ENCODE measurements at regions not wholly inside any gene's neighbourhood (a gene's known extent, or its start where the extent isn't known, plus 50 kb on each side); places are given as distances from the start of the nearest gene placed in this dataset.

- Histone ChIP-seq H3K4me3 (ENCODE audit: low read length in 2 of 2) (no peak overlapping the region), H2BK5ac (ENCODE audit: low read length) (no peak overlapping the region), H3K27me3 (ENCODE audit: control insufficient read depth in 3 of 3, insufficient read depth in 3 of 3, low read depth in 1 of 3, low read length in 3 of 3) (no peaks in the 10 kb centered on the region), H4K8ac (ENCODE audit: low read depth, low read length) (no peak overlapping the region), H3K4ac (ENCODE audit: low read length) (no peak overlapping the region), H3K79me1 (ENCODE audit: low read depth, low read length) (no peaks in the 10 kb centered on the region), H3K14ac (ENCODE audit: low read length) (no peak overlapping the region), H3K36me3 (replicated peaks in 1 of 2; ENCODE audit: control insufficient read depth in 2 of 2, insufficient read depth in 2 of 2, low read length in 2 of 2) (no peaks in the 10 kb centered on the region), H2BK120ac (ENCODE audit: low read depth, low read length) (no peak overlapping the region), H3K18ac (ENCODE audit: low read length) (no peak overlapping the region), H2BK15ac (ENCODE audit: low read length) (no peak overlapping the region), H3K27ac (replicated peaks; ENCODE audit: low read length) (no peak overlapping the region), H2BK12ac (ENCODE audit: low read length) (no peak overlapping the region), H3K4me2 (ENCODE audit: insufficient read depth, low read length, poor library complexity, severe bottlenecking) (no peak overlapping the region), H3K23ac (ENCODE audit: low read depth, low read length, poor library complexity) (no peak overlapping the region), H4K91ac (ENCODE audit: low read depth, low read length, poor library complexity) (no peak overlapping the region), H3K4me1 (ENCODE audit: control insufficient read depth in 2 of 2, insufficient read depth in 1 of 2, low read depth in 1 of 2, low read length in 2 of 2) (peaks cover 0 to 1% of the 10 kb centered on the region in 2 donors), H3K9me3 (replicated peaks in 1 of 2; ENCODE audit: control insufficient read depth in 2 of 2, insufficient read depth in 1 of 2, low read depth in 1 of 2, low read length in 2 of 2) (no peaks in the 10 kb centered on the region), H3K9ac (ENCODE audit: low read depth, low read length, poor library complexity) (no peak overlapping the region), H2AK5ac (ENCODE audit: low read depth, low read length) (no peak overlapping the region), H2AFZ (ENCODE audit: low read length) (no peak overlapping the region)
- DNase-seq (ENCODE audit: low spot score): no peak
Observed at GRCh38 chr10:88212069-88212468, 348.6 kb downstream of the PTEN start.

DNA sequence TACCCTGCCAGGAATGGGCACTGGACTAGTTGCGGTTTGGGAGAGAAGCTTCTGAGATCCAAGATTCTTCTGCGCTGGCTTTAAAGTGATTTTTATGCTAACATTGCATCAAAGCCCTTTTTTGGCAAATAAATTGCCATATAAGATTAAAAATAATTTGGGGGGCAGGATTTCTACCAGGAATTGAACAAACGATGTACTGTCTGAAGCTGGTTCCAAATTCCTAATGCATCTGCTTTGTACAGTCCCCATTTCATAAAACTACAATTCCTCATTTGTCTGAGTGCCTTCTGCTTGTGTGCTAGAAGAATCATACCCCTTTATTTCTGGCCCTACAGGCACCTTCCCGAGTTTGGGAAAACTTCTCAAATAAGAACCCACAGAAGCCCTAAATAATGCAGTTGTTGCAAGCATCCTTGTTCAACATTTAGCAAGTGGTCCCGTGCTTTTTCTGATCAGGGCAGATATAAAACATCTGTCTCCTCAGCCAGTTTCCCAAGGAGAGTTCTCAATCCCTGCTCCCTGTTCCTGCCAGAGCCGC lies 349.7 kb downstream of the PTEN start:
- H3K14ac ChIP-seq (ENCODE audit: low read length): no peak overlapping the region
- no peak overlapping the region for H2BK120ac ChIP-seq (ENCODE audit: low read depth, low read length)
- H2BK5ac ChIP-seq (ENCODE audit: low read length): no peak overlapping the region
- H4K8ac ChIP-seq (ENCODE audit: low read depth, low read length): no peak overlapping the region
- peaks cover 0 to 2% of the 10 kb centered on the region in 2 donors for H3K4me1 ChIP-seq (ENCODE audit: control insufficient read depth in 2 of 2, insufficient read depth in 1 of 2, low read depth in 1 of 2, low read length in 2 of 2)
- H3K9ac ChIP-seq (ENCODE audit: low read depth, low read length, poor library complexity): no peak overlapping the region
- H3K4me2 ChIP-seq (ENCODE audit: insufficient read depth, low read length, poor library complexity, severe bottlenecking): no peak overlapping the region
- DNase-seq (ENCODE audit: low spot score): no peak
- H2BK15ac ChIP-seq (ENCODE audit: low read length): no peak overlapping the region
- no peaks in the 10 kb centered on the region for H3K27me3 ChIP-seq (ENCODE audit: control insufficient read depth in 3 of 3, insufficient read depth in 3 of 3, low read depth in 1 of 3, low read length in 3 of 3)
- no peak overlapping the region for H3K18ac ChIP-seq (ENCODE audit: low read length)
- no peaks in the 10 kb centered on the region for H3K36me3 ChIP-seq (replicated peaks in 1 of 2; ENCODE audit: control insufficient read depth in 2 of 2, insufficient read depth in 2 of 2, low read length in 2 of 2)
- no peaks in the 10 kb centered on the region for H3K79me1 ChIP-seq (ENCODE audit: low read depth, low read length)
- H3K4me3 ChIP-seq (ENCODE audit: low read length in 2 of 2): no peak overlapping the region
- H2AFZ ChIP-seq (ENCODE audit: low read length): no peak overlapping the region
- H2BK12ac ChIP-seq (ENCODE audit: low read length): no peak overlapping the region
- H3K23ac ChIP-seq (ENCODE audit: low read depth, low read length, poor library complexity): no peak overlapping the region
- H3K4ac ChIP-seq (ENCODE audit: low read length): no peak overlapping the region
- no CpG with 5 or more reads among the region's 6 CpGs for WGBS, 2 donors (ENCODE audit: extremely low coverage in 2 of 2, insufficient read length in 2 of 2, insufficient replicate concordance in 1 of 2)
- no peak overlapping the region for H4K91ac ChIP-seq (ENCODE audit: low read depth, low read length, poor library complexity)
- H2AK5ac ChIP-seq (ENCODE audit: low read depth, low read length): no peak overlapping the region
- no peak overlapping the region for H3K27ac ChIP-seq (replicated peaks; ENCODE audit: low read length)
- no peaks in the 10 kb centered on the region for H3K9me3 ChIP-seq (replicated peaks in 1 of 2; ENCODE audit: control insufficient read depth in 2 of 2, insufficient read depth in 1 of 2, low read depth in 1 of 2, low read length in 2 of 2)

DNA sequence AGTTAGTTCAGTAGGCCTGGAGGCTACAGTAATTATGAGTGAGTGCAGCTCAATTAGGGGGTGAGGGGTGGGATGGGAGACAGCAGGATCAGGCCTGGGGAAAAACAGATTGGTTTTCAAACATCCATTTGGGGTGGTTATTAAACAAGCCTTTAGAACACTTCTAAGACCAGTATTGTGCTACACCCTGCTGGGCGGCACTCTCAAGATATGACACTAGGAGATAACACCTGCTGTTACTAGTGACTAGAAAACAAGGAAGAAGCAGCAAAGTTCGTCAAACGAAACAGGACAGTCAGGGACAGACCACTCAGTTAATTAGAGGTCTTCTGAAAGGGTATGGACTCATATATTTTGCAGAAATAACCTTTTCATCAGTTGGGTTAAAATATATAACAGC lies 353.6 kb downstream of the PTEN start:
- Histone ChIP-seq H3K4ac (ENCODE audit: low read length) (no peak overlapping the region), H3K23ac (ENCODE audit: low read depth, low read length, poor library complexity) (no peak overlapping the region), H3K36me3 (replicated peaks in 1 of 2; ENCODE audit: control insufficient read depth in 2 of 2, insufficient read depth in 2 of 2, low read length in 2 of 2) (no peaks in the 10 kb centered on the region), H3K9ac (ENCODE audit: low read depth, low read length, poor library complexity) (no peak overlapping the region), H2BK120ac (ENCODE audit: low read depth, low read length) (no peak overlapping the region), H4K91ac (ENCODE audit: low read depth, low read length, poor library complexity) (no peak overlapping the region), H4K8ac (ENCODE audit: low read depth, low read length) (no peak overlapping the region), H3K18ac (ENCODE audit: low read length) (no peak overlapping the region), H3K4me2 (ENCODE audit: insufficient read depth, low read length, poor library complexity, severe bottlenecking) (no peak overlapping the region), H3K4me3 (ENCODE audit: low read length in 2 of 2) (no peak overlapping the region), H3K9me3 (replicated peaks in 1 of 2; ENCODE audit: control insufficient read depth in 2 of 2, insufficient read depth in 1 of 2, low read depth in 1 of 2, low read length in 2 of 2) (no peaks in the 10 kb centered on the region), H3K14ac (ENCODE audit: low read length) (no peak overlapping the region), H3K27ac (replicated peaks; ENCODE audit: low read length) (no peak overlapping the region), H2BK5ac (ENCODE audit: low read length) (no peak overlapping the region), H2AK5ac (ENCODE audit: low read depth, low read length) (no peak overlapping the region), H3K27me3 (ENCODE audit: control insufficient read depth in 3 of 3, insufficient read depth in 3 of 3, low read depth in 1 of 3, low read length in 3 of 3) (no peaks in the 10 kb centered on the region), H2BK12ac (ENCODE audit: low read length) (no peak overlapping the region), H2AFZ (ENCODE audit: low read length) (no peak overlapping the region), H3K79me1 (ENCODE audit: low read depth, low read length) (no peaks in the 10 kb centered on the region), H3K4me1 (ENCODE audit: control insufficient read depth in 2 of 2, insufficient read depth in 1 of 2, low read depth in 1 of 2, low read length in 2 of 2) (peaks cover 0 to 2% of the 10 kb centered on the region in 2 donors), H2BK15ac (ENCODE audit: low read length) (no peak overlapping the region)
- DNase-seq (ENCODE audit: low spot score): no peak
- WGBS, 2 donors (ENCODE audit: extremely low coverage in 2 of 2, insufficient read length in 2 of 2, insufficient replicate concordance in 1 of 2): no CpG with 5 or more reads among the region's 3 CpGs

DNA sequence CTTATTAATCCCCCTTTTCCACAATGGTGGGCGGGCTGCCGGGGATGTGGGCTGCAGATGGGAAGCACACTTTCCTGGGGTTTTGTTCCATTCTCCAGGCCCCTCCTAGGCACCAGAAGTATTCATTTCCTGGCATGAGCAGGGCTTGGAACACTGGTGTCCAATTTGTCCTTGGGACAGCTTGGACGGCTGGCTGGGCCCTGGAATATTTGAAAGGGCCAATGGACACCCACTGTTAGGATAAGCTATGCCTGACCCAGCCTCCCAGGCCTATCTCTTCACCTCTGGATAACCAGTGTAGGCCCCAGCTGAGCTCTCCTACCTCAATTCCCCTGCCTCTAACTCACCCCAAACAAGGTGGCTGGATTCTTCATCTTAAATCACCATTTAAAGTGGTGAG lies 354.9 kb downstream of the PTEN start:
- Histone ChIP-seq H3K27ac (replicated peaks; ENCODE audit: low read length) (no peak overlapping the region), H3K18ac (ENCODE audit: low read length) (no peak overlapping the region), H4K8ac (ENCODE audit: low read depth, low read length) (no peak overlapping the region), H4K91ac (ENCODE audit: low read depth, low read length, poor library complexity) (no peak overlapping the region), H3K79me1 (ENCODE audit: low read depth, low read length) (no peaks in the 10 kb centered on the region), H3K23ac (ENCODE audit: low read depth, low read length, poor library complexity) (no peak overlapping the region), H3K4me3 (ENCODE audit: low read length in 2 of 2) (no peak overlapping the region), H3K27me3 (ENCODE audit: control insufficient read depth in 3 of 3, insufficient read depth in 3 of 3, low read depth in 1 of 3, low read length in 3 of 3) (no peaks in the 10 kb centered on the region), H3K36me3 (replicated peaks in 1 of 2; ENCODE audit: control insufficient read depth in 2 of 2, insufficient read depth in 2 of 2, low read length in 2 of 2) (no peaks in the 10 kb centered on the region), H2AK5ac (ENCODE audit: low read depth, low read length) (no peak overlapping the region), H3K9ac (ENCODE audit: low read depth, low read length, poor library complexity) (no peak overlapping the region), H3K14ac (ENCODE audit: low read length) (no peak overlapping the region), H2BK15ac (ENCODE audit: low read length) (no peak overlapping the region), H3K4me1 (ENCODE audit: control insufficient read depth in 2 of 2, insufficient read depth in 1 of 2, low read depth in 1 of 2, low read length in 2 of 2) (peaks cover 0 to 2% of the 10 kb centered on the region in 2 donors), H2BK5ac (ENCODE audit: low read length) (no peak overlapping the region), H3K4me2 (ENCODE audit: insufficient read depth, low read length, poor library complexity, severe bottlenecking) (no peak overlapping the region), H2BK120ac (ENCODE audit: low read depth, low read length) (no peak overlapping the region), H2AFZ (ENCODE audit: low read length) (peak overlapping the region; percentile 11), H3K4ac (ENCODE audit: low read length) (no peak overlapping the region), H3K9me3 (replicated peaks in 1 of 2; ENCODE audit: control insufficient read depth in 2 of 2, insufficient read depth in 1 of 2, low read depth in 1 of 2, low read length in 2 of 2) (no peaks in the 10 kb centered on the region), H2BK12ac (ENCODE audit: low read length) (no peak overlapping the region)
- WGBS, 2 donors (ENCODE audit: extremely low coverage in 2 of 2, insufficient read length in 2 of 2, insufficient replicate concordance in 1 of 2): no CpG with 5 or more reads among the region's 3 CpGs
- no peak for DNase-seq (ENCODE audit: low spot score)
